Pulmonary artery endothelial cell (primary cell): ENCODE measurements at regions not wholly inside any gene's neighbourhood (a gene's known extent, or its start where the extent isn't known, plus 50 kb on each side); places are given as distances from the start of the nearest gene placed in this dataset.

Source experiments
- DNase-seq: peaks from one replicate; pipeline ENCODE4 v3.0.0-alpha.2; 2011; ENCODE audit warnings: low read depth, low spot score

GRCh38 chr18:56233595-56233994, 404.8 kb downstream of the TXNL1 start:
- DNase-seq = no peak

DNA sequence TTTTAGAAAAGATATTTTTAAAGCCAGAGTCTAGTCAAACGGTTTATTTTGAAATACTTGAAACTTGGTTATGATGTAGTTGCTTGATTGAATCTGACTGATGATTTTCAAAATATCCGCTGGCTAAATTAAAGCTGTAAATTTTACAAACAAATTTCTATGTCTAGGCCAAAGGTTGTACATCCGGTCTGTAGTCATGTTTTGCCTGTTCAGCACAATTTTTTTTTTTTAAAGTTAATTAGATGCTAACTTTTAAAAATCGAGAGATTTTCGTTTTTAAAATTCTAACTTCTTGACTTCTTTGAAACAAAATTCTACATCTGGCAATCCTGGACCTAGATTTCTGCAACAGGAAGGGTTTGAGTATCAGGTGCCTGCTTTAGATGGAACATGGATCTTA, 412.4 kb downstream of the TXNL1 start:
- no peak for DNase-seq

GRCh38 chr18:56224669-56225561, 413.5 kb downstream of the TXNL1 start:
- DNase-seq = no peak

GRCh38 chr18:56221195-56222065, 417.0 kb downstream of the TXNL1 start:
- no peak for DNase-seq

GRCh38 chr18:56217406-56217805, 421.0 kb downstream of the TXNL1 start:
- no peak for DNase-seq

GRCh38 chr18:56214706-56215105, 423.7 kb downstream of the TXNL1 start:
- DNase-seq = no peak

- DNase-seq = no peak
Measured at GRCh38 chr18:56210520-56210919, 427.9 kb downstream of the TXNL1 start.

DNA sequence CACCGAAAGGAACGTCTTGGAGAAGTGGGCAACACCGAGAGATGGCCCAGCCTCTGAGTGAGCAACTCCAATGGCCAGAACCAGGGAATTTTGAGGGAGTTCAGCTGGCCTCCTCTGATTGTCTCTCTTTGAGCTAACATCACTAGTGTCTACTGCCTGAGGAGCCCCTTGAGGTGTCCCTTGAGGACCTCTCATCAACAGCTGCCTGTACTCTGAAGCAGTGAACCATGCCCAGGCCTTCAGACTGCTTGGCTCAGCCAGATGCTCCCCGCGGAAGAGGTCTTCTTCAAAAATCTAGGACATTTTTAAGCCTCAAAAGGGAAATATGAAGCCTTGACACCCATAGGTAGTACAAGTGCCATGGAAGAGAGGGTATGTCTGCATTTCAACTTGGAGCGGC, 430.4 kb downstream of the TXNL1 start:
- DNase-seq = no peak

- no peak for DNase-seq
Measured at GRCh38 chr18:56204052-56204451, 434.3 kb downstream of the TXNL1 start.

GRCh38 chr18:56202678-56203077, 435.7 kb downstream of the TXNL1 start:
- DNase-seq = peak; percentile 3

DNA sequence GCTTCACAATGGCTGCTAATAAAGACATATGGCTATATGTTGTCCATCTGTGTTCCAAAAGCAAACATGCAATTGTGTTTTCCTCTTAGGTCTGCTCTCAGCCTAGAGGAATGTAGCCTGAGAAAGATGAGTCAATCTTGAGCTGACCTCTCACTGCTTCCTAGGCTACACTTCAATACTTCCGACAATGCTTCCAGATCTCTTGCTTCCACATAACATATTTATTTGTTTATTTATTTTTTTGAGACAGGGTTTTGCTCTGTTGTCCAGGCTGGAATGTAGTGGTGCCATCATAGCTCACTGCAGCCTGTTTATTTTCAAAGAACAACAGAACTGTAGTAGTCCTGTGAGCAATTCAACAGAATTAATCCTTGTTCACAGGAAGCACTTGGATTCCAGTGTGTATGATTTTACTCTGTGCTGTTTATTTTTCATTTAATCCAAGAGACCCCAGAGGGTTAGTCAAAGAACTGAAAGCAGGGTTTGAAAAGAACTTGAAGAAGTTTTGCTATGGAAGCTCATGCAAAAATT, 437.9 kb downstream of the TXNL1 start:
- DNase-seq = peak; percentile 89

DNA sequence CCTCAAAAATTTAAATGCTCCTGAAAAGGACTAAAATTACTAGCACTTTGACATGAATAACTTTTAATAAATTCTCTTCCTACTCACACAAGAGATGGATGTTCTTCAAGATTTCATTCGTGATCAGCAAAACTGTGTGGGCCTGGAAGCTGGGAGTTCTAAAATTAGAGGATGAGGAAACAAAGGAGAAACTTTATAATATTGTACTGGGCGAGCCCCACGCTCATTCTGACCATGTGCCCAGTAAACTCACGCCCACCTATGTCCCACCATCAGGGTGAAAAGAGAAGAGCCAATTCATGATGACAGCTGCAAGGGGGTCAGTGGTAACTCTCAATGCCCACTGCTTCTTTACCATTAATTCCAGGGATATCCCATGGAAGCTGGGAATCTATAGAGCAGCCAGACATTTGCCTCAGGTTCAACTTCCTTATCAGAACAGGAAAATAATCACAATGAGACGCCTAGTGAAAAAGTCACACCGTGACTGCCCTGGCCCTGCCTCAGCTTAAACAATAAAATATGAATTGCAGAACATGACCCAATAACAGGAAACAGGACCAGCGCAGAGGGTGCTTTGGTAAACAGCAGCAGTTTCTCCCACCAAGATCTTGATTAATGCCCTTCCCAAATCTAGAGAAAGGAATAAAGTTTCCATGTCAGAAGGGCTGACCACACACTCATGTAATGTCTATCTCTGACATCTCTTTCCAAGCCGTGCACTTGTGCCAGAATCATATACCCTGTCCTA, 438.6 kb downstream of the TXNL1 start:
- DNase-seq = peak; percentile 70

DNA sequence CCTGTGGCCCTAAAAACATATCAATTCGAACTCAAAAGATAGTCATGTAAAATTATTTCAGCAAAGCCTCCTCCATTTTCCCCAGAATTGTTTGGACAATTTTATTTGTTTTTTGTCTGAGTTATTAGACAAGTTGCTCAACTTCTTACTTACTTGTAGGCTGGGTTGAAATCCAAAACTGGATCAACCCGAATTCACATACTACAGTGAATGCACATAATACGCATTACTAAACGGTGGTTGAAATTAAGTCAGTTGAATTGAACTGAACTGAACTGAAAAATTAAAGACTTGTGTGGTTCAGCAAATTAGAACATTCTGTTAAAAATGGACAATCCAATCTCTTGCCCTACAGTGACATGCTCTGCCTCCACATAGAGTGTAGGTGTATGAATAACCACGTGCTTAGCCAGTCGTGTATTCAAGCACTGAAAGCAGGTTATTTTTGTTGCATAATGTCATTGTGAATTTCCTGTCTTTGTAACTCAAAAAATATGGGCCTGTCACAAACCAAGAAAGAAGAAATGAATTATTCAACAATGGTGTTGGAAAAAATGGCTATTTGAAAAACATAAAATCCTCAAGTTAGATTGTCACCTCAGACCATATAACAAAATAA, 441.0 kb downstream of the TXNL1 start:
- DNase-seq = no peak

DNA sequence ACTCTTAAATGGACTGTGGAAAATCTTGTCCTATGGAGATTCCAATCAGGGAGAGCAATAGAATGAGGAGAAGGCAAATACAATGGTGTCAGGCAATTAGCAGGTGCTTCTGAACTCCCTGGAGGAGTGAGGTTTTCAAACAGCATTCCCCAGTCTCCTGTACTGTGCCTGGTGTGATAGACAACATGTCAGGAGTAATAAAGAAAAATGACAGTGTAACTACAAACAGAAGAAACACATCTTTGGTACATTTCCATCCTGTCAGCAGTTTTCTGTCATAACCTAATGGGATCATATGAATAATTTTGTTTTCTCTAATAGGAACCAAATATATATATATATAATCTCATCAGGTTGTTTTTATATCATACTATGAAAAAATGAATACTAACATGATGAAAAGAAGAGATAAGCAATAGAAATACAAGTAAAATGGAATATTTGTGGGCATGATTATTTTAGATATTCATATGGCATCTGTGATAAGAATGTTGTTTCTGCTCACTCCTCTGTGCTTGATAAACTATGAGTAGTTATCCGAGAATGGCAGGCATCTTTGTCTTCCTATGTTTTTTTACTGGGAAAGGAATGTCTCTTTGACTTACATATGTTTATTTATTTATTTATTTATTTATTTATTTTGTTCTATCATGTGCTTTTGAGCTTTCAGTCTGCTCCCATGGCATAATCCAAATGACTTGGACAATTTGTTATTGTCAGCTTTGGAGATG, 441.7 kb downstream of the TXNL1 start:
- DNase-seq = peak; percentile 29

DNA sequence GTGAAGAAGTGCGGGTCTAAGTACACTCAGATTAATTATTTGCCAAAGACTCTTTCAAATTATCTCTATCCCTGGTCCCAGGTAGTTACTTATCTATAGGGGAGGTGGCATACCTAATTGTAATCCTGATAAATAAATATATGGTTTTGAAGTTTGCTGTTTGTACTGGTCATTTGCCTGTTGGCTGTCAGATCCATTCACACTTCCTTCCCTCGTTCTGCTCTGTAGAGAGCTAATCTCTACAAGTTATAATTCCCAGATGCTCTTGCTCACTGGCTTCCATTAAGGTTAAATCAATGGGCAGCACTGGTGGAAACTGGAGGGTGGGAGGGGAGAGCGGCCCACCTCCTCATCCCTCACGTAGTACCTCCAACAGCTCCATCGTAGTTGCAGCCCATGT, 447.1 kb downstream of the TXNL1 start:
- no peak for DNase-seq

- DNase-seq = no peak
Measured at GRCh38 chr18:56189615-56190014, 448.8 kb downstream of the TXNL1 start.

- DNase-seq = no peak
Measured at GRCh38 chr18:56188529-56189275, 449.7 kb downstream of the TXNL1 start.

GRCh38 chr18:56186319-56186718, 452.1 kb downstream of the TXNL1 start:
- no peak for DNase-seq

DNA sequence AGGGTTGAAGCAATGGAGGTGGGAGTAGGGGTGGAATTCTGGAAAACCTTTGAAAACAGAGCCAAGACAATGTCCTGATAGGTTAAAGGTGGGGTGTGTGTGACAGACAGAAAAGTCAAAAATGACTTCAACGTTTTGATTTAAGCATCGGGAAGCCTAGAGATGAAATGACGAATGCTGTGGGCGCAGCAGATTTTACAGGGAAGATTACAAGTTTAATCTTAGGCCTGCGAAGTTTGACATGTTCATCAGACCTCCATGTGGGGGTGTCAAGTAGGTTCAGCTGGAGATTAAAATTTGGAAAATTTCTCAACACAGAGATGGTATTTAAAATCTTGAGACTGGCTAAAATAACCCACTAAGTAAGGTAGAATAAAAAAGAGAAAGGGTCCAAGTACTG, 453.3 kb downstream of the TXNL1 start:
- DNase-seq = no peak

DNA sequence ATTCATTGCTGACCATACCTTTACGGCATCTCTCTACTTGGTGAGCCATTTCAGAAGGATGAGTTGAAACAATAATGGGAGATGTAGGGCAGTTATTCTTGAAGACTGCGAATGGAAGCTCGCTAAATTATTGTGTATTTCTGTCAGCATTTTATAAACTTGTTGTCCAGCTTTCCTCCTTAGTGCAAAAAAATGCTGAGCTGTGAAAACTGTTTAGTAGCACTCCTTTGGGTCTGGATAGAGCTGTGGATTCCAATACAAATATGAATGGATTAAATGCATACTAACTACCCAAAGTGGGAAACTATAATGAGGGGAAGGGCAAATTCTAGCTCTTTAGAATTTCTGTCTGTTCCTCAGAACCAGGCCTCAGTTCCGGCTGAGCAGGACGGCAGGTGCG, 461.6 kb downstream of the TXNL1 start:
- DNase-seq = no peak
